Omental fat pad (tissue), 3 donors: ENCODE measurements at regions not wholly inside any gene's neighbourhood (a gene's known extent, or its start where the extent isn't known, plus 50 kb on each side); places are given as distances from the start of the nearest gene placed in this dataset.

Source experiments
- ATAC-seq: fragments of 150-250 bp; one replicate; pipeline ENCODE4 v1.9.1; 2016; ENCODE audit warnings: mild to moderate bottlenecking, moderate library complexity; ENCODE audit not compliant: low FRiP score
- DNase-seq: peaks from one replicate; pipeline ENCODE4 v3.0.0-alpha.2; 2019; ENCODE audit warnings: low spot score
- CTCF ChIP-seq, 3 donors: fragments of 450-650 bp; IDR thresholded peaks; one replicate each; pipeline ENCODE4 v1.5.1; 2016 to 2017; ENCODE audit warnings: antibody characterized with exemption in 3 of 3, mild to moderate bottlenecking in 3 of 3, moderate library complexity in 2 of 3

DNA sequence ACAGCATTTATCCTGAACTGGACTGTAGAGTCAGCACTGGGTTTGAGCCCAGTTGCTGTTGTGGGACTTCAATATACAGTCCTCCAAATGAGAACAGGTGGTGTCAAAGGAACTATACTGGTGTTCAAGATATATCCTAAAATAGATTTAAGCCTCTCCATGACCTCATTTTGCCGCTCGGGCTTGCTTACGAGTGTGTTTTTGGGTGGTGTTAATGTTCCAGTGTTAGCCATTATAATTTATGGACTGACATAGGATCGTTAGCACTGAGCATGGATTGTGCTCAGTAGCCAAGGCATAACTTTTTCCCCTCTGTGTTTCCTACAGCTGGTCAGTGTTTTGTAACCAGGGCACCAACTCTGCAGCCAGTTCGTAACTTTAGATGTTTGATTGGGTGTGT lies 306.6 kb downstream of the SPATA31D1 start:
- DNase-seq, result no peak
- ATAC-seq, result no peak

DNA sequence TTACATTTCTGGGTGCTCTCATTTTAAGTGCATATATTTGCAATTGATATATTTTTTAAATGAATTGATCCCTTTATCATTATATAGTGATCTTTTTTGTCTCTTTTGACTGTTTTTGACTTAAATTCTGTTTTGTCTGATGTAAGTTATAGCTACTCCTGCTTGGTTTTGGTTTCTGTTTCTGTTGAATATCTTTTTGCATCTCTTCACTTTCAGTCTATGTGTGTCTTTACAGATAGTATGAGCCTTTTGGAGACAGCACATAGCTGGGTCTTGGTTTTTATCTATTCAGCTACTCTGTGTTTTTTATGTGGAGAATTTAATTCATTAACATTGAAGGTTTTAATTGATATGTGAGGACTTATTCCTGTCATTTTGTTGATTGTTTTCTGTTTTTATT lies 311.3 kb downstream of the SPATA31D1 start:
- no peak for TF ChIP-seq CTCF (IDR thresholded peaks at IDR 0.05)
- DNase-seq, result no peak
- ATAC-seq, result no peak

More for the DNA sequence above, 306.6 kb downstream of the SPATA31D1 start:
- TF ChIP-seq CTCF (IDR thresholded peaks at IDR 0.05), result no peak

- ATAC-seq (no peak), DNase-seq (no peak)
- TF ChIP-seq CTCF (IDR thresholded peaks at IDR 0.05), result no peak
These were observed 314.5 kb downstream of the SPATA31D1 start for GRCh38 chr9:82302968-82303655.

DNA sequence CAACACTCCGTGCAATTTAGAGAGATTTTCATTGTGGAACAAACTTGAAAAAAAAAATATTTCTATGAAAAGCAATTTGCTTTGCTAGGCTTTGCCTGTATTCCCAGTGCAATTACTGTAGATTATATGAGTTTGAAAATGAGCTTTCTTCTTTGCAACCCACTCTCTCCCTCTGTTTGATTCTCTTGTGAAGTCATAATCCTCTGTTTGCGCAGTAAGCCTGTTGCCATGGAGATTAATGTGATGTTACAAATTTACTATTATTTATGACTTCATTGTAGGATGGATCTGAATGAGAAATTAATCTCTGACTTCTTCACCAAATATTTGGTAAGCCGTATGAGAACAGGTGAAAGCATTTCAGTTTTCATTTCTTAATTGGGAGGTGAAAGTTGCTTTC lies 320.3 kb downstream of the SPATA31D1 start:
- ATAC-seq (no peak), DNase-seq (no peak)
- no peak for TF ChIP-seq CTCF (IDR thresholded peaks at IDR 0.05)

GRCh38 chr9:82313697-82314096 lies 325.1 kb downstream of the SPATA31D1 start:
- no peak for TF ChIP-seq CTCF (IDR thresholded peaks at IDR 0.05)
- DNase-seq (no peak), ATAC-seq (no peak)

DNA sequence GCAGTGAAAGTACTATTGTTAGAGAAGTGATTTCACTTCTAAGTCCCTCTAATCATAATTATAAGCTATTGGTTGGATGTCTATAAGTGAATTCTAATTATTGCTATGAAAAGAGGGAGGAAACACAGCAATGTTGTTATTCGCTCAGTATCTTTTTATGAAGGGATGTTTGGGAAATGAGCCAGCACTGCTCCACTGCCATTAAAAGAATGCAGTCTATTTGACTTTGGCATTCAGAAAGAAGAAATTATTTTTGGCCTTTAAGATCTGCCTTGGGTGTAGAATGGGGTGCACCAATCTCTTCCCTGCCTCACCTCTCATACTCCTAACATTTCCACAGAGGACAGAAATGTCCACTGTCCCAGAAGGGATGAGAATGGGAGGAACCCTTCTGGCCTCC lies 332.0 kb downstream of the SPATA31D1 start:
- no peak for TF ChIP-seq CTCF (IDR thresholded peaks at IDR 0.05)
- no peak for DNase-seq
- no peak for ATAC-seq

- DNase-seq (no peak), ATAC-seq (no peak)
- no peak for TF ChIP-seq CTCF (IDR thresholded peaks at IDR 0.05)
These were observed 337.3 kb downstream of the SPATA31D1 start for GRCh38 chr9:82325907-82326306.
